ENCODE measurements at regions not wholly inside any gene's neighbourhood (a gene's known extent, or its start where the extent isn't known, plus 50 kb on each side); places are given as distances from the start of the nearest gene placed in this dataset.

DNA sequence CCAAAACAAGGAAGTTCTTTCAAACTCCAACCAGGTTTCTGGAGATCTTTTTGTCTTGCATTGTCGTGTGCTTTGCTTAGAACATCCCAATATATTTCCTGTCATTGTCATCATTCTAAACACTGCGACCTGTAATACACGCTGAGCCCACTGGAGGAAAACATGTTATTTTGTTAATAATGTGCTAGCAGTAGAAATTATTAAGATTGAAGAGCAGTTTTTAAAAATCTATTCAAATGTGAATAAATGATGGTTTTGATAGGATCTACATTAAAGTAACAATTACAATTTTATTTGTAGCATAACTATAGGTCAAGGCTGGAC, 268.5 kb downstream of the PTPRC start:
- H3K4me3 ChIP-seq (ENCODE audit: low read depth, low read length), result no peak overlapping the region
- ChIA-PET POLR2A (no interaction called here), CTCF (interaction anchor here (1.4 to 6.2 kb wide), 2 partner anchors 15 to 206 kb away, joined by 5 to 41 read pairs; no protein-coding TSS in a partner anchor)
- TF ChIP-seq, protein P1, sequence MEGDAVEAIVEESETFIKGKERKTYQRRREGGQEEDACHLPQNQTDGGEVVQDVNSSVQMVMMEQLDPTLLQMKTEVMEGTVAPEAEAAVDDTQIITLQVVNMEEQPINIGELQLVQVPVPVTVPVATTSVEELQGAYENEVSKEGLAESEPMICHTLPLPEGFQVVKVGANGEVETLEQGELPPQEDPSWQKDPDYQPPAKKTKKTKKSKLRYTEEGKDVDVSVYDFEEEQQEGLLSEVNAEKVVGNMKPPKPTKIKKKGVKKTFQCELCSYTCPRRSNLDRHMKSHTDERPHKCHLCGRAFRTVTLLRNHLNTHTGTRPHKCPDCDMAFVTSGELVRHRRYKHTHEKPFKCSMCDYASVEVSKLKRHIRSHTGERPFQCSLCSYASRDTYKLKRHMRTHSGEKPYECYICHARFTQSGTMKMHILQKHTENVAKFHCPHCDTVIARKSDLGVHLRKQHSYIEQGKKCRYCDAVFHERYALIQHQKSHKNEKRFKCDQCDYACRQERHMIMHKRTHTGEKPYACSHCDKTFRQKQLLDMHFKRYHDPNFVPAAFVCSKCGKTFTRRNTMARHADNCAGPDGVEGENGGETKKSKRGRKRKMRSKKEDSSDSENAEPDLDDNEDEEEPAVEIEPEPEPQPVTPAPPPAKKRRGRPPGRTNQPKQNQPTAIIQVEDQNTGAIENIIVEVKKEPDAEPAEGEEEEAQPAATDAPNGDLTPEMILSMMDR (IDR thresholded peaks at IDR 0.05; ENCODE audit: insufficient read depth, low read length, missing control alignments), result no peak
- no peak for DNase-seq (ENCODE audit: low read depth, low spot score)

DNA sequence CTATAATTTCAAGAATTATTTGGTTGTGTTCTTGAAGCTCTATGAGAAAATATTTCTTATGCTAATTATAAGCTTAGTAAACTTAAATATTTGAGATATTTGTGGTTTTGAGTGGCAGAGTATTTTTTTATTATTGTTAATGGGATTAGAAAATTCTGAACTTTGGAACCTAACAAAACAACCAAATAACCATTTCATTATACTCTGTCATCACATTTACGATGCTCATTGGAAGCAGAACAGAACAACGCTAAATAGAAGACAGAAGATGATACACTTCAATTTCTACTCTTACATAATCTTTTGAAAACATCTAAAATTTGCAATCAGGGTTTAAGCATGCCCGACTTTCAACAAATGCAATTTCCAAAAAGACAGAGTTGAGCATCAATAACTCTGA, 270.2 kb downstream of the PTPRC start:
- TF ChIP-seq, protein P1 (IDR thresholded peaks at IDR 0.05; ENCODE audit: insufficient read depth, low read length, missing control alignments), result no peak
- ChIA-PET CTCF (no interaction called here), POLR2A (no interaction called here)
- no peak overlapping the region for H3K4me3 ChIP-seq (ENCODE audit: low read depth, low read length)
- no peak for DNase-seq (ENCODE audit: low read depth, low spot score)

DNA sequence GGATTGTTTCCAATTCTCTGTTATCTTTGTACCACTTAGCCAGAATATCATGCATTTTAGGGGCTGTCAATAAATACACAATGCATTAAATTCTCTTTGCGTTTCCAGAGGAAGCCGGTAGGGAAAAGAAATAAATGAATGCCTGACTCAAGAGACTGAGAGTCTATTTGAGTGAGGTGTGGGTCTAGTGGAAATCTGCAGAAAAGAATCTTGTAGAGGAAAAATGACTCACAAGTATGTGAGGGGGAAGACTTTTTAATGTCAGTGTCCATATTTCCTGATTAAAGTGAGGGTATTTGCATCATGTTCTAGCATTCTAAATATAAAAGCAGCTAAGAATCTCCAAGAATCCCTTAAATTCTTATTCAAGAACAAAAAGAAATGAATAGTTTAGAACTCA, 271.1 kb downstream of the PTPRC start:
- POLR2A ChIA-PET, result interaction anchor here (0.7 kb wide), 1 partner anchor 53 kb away, joined by 4 read pairs; no protein-coding TSS in a partner anchor
- CTCF ChIA-PET, result no interaction called here

DNA sequence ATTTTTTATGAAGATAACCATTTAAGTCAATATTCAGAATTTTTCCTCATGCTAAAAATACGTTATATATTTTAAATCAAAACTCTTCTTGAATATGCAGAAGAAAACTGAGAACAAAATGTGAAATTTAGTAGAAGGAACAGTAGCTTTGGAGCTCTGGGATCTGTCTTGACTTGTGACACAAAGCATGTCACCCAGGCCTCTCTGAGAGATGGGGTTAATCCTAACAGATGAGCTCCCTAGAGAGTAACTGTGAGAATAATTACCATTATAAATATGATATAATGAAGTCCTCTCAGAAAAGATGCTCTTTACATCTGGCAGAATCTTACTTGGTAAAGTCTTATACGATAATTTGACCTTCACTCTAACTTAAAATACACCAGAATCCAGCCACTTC, 272.0 kb downstream of the PTPRC start:
- CTCF ChIA-PET, result no interaction called here
- no peak for DNase-seq (ENCODE audit: low read depth, low spot score)
- POLR2A ChIA-PET, result interaction anchor here (0.5 kb wide), 1 partner anchor 26 kb away, joined by 5 read pairs; no protein-coding TSS in a partner anchor
- no peak overlapping the region for H3K4me3 ChIP-seq (ENCODE audit: low read depth, low read length)
- TF ChIP-seq, protein P1 (IDR thresholded peaks at IDR 0.05; ENCODE audit: insufficient read depth, low read length, missing control alignments), result no peak

More for the DNA sequence above, 271.1 kb downstream of the PTPRC start:
- no peak overlapping the region for H3K4me3 ChIP-seq (ENCODE audit: low read depth, low read length)
- TF ChIP-seq, protein P1 (IDR thresholded peaks at IDR 0.05; ENCODE audit: insufficient read depth, low read length, missing control alignments), result no peak
- DNase-seq (ENCODE audit: low read depth, low spot score), result no peak

DNA sequence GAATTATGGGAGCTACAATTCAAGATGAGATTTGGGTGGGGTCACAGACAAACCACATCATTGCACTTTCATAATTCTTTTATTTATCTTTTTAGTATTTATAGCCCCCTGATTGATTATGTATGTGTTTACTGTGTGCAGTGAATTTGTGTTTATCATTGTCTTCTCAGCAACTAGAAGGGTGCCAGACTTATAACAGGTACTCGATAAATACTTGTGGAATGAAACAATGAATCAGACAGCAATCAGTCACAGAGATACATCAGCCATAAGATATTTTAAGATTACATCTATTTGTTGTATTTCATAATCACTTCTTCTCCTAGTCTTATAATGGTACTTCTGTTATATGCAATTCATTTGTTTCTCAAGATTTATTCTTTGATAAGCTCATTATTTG, 273.2 kb downstream of the PTPRC start:
- DNase-seq (ENCODE audit: low read depth, low spot score), result no peak
- ChIA-PET CTCF (interaction anchor here (1.0 kb wide), 1 partner anchor 9 kb away, joined by 4 read pairs; no protein-coding TSS in a partner anchor), POLR2A (interaction anchor here (0.7 kb wide), 1 partner anchor 10 kb away, joined by 4 read pairs; no protein-coding TSS in a partner anchor)
- TF ChIP-seq, protein P1 (IDR thresholded peaks at IDR 0.05; ENCODE audit: insufficient read depth, low read length, missing control alignments), result no peak
- H3K4me3 ChIP-seq (ENCODE audit: low read depth, low read length), result no peak overlapping the region

DNA sequence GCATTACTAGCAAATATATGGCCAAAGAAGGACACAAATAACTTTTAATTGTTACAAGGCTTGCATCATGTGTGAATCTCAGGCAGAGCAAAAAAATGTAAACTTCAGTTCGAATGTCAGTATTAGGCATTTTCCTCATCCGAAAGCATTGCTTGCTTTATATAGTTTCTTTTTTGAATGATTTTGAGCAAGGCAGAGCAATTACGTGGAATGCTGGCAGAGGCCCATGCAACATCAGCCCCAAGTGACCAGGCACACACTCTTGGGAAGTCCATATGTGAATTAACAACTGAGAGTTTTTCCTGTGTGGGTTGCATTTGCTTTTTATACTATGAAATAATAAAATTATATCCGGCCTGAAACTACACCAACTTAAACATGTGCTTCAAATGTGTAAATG, 274.8 kb downstream of the PTPRC start:
- TF ChIP-seq, protein P1 (IDR thresholded peaks at IDR 0.05; ENCODE audit: insufficient read depth, low read length, missing control alignments), result no peak
- POLR2A ChIA-PET, result no interaction called here
- no peak for DNase-seq (ENCODE audit: low read depth, low spot score)
- H3K4me3 ChIP-seq (ENCODE audit: low read depth, low read length), result no peak overlapping the region
- CTCF ChIA-PET, result no interaction called here

Measured in AG04449 (cell line).